GM18873 (cell line): ENCODE measurements at regions not wholly inside any gene's neighbourhood (a gene's known extent, or its start where the extent isn't known, plus 50 kb on each side); places are given as distances from the start of the nearest gene placed in this dataset.

Experiments
- ATAC-seq: cut with Tn5 transposase; IDR thresholded peaks from one replicate; pipeline ENCODE4 v1.9.1; 2021; ENCODE audit warnings: mild to moderate bottlenecking, moderate library complexity, moderate number of reproducible peaks; ENCODE audit not compliant: unreplicated experiment, low FRiP score

- no peak for ATAC-seq
Observed at GRCh38 chr11:19391026-19391425, 150.3 kb upstream of the E2F8 start.

GRCh38 chr11:19389787-19390303, 149.1 kb upstream of the E2F8 start:
- ATAC-seq: no peak

GRCh38 chr11:19382131-19382611, 141.4 kb upstream of the E2F8 start:
- no peak for ATAC-seq

GRCh38 chr11:19380375-19380774, 139.6 kb upstream of the E2F8 start:
- ATAC-seq: no peak

- no peak for ATAC-seq
Observed at GRCh38 chr11:19379465-19379864, 138.7 kb upstream of the E2F8 start.

GRCh38 chr11:19378814-19379213, 138.1 kb upstream of the E2F8 start:
- ATAC-seq: no peak

- ATAC-seq: no peak
Observed at GRCh38 chr11:19377881-19378280, 137.1 kb upstream of the E2F8 start.

- no peak for ATAC-seq
Observed at GRCh38 chr11:19375440-19375839, 134.7 kb upstream of the E2F8 start.

- ATAC-seq: no peak
Observed at GRCh38 chr11:19374151-19374569, 133.4 kb upstream of the E2F8 start.

- ATAC-seq: no peak
Observed at GRCh38 chr11:19372381-19372780, 131.6 kb upstream of the E2F8 start.

- no peak for ATAC-seq
Observed at GRCh38 chr11:19370100-19370861, 129.5 kb upstream of the E2F8 start.

- ATAC-seq: no peak
Observed at GRCh38 chr11:19368726-19369375, 128.1 kb upstream of the E2F8 start.

- no peak for ATAC-seq
Observed at GRCh38 chr11:19366992-19367709, 126.4 kb upstream of the E2F8 start.

- no peak for ATAC-seq
Observed at GRCh38 chr11:19365743-19366410, 125.1 kb upstream of the E2F8 start.

- no peak for ATAC-seq
Observed at GRCh38 chr11:19359221-19360000, 118.7 kb upstream of the E2F8 start.

- no peak for ATAC-seq
Observed at GRCh38 chr11:19357943-19358342, 117.2 kb upstream of the E2F8 start.

GRCh38 chr11:19355601-19356000, 114.9 kb upstream of the E2F8 start:
- ATAC-seq: no peak

GRCh38 chr11:19353287-19353850, 112.6 kb upstream of the E2F8 start:
- ATAC-seq: no peak

GRCh38 chr11:19352771-19353160, 112.0 kb upstream of the E2F8 start:
- ATAC-seq: no peak
